ENCODE measurements at regions not wholly inside any gene's neighbourhood (a gene's known extent, or its start where the extent isn't known, plus 50 kb on each side); places are given as distances from the start of the nearest gene placed in this dataset.

DNA sequence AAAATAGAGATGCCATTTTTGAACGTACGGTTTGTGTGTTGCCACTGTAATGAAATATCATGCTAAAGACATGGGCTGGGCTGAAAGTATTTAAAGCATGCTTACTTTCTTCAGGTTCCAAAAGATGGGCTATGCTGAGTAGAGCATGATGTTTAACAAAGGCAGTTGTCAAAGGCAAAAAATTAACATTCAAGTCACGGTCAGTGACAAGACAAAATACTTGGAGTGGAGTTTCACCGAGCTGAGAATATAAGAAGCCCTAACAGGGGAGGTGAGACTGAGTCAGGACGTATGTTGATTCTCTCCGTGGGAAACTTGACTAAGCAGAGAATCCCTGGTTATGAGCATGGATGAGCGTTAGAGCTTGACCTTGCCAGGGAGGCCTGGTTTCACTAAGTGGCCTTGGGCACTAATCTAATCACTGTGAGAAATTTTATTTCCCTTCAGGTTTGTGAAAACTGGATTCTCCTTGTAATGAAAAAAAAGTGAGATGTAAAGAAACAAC is 218.2 kb upstream of the ADAMTS9 start:
- DNase-seq (ENCODE audit: low read depth in 1 of 2, low spot score in 1 of 2) = no peak
- H3K27ac ChIP-seq = peak overlapping the region; percentile 99
- no peaks in the 10 kb centered on the region for H3K9me3 ChIP-seq (ENCODE audit: low read depth)
- H3K4me3 ChIP-seq = no peak overlapping the region
- no peaks in the 10 kb centered on the region for H3K27me3 ChIP-seq
- TF ChIP-seq CTCF (IDR thresholded peaks at IDR 0.05; ENCODE audit: low read depth, low read length) = no peak
- H3K36me3 ChIP-seq = no peaks in the 10 kb centered on the region
- H3K4me1 ChIP-seq (ENCODE audit: low read depth) = peaks cover 62% of the 10 kb centered on the region

DNA sequence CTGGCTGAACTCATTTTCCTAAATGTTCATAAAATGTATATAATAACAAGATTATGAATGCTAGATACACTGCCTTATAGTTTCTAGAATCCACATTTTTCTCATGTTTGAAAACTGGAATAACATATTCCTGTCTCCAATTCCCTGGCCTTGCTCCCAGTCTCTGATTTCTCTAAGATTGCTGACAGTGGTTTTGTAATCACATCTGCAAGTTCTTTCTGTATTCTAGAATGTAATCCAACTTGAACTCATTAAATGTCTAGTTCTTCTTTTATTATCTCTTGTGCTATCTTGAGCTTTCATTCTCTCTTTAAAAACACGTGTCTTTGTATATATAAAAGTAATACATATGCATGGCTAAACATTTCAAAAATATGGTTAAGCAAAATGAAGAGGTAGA is 215.2 kb upstream of the ADAMTS9 start:
- TF ChIP-seq CTCF (IDR thresholded peaks at IDR 0.05; ENCODE audit: low read depth, low read length) = no peak
- Histone ChIP-seq H3K27me3 (no peaks in the 10 kb centered on the region), H3K4me3 (no peak overlapping the region), H3K27ac (peak overlapping the region; percentile 99), H3K4me1 (ENCODE audit: low read depth) (peaks cover 60% of the 10 kb centered on the region), H3K36me3 (no peaks in the 10 kb centered on the region), H3K9me3 (ENCODE audit: low read depth) (no peaks in the 10 kb centered on the region)
- DNase-seq (ENCODE audit: low read depth in 1 of 2, low spot score in 1 of 2) = peak in 1 of 2 donors; percentile 61

- Histone ChIP-seq H3K9me3 (ENCODE audit: low read depth) (no peaks in the 10 kb centered on the region), H3K27me3 (no peaks in the 10 kb centered on the region), H3K4me3 (no peak overlapping the region), H3K27ac (no peak overlapping the region), H3K4me1 (ENCODE audit: low read depth) (peaks cover 60% of the 10 kb centered on the region), H3K36me3 (no peaks in the 10 kb centered on the region)
- TF ChIP-seq CTCF (IDR thresholded peaks at IDR 0.05; ENCODE audit: low read depth, low read length) = no peak
- DNase-seq (ENCODE audit: low read depth in 1 of 2, low spot score in 1 of 2) = peak in 1 of 2 donors; percentile 44
Measured at GRCh38 chr3:64901986-64902516, 214.3 kb upstream of the ADAMTS9 start.

DNA sequence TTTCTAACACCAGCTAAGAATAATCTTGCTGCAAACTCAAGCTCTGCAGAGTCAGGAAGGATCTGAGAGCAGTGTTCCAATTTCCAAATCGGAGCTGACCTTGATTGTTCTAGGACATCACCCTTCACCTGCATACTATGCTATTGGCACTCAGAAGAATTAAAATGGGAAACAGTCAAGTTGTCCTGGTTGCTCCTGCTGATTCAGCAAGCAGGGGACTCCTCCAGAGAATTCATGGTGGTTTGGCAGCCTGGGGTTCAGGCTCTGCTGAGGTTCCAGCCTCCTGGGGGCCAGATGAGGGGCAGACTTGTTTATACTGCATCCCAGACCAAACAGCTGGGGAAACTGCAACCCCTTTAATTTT is 213.7 kb upstream of the ADAMTS9 start:
- H3K4me3 ChIP-seq = no peak overlapping the region
- H3K27ac ChIP-seq = peak overlapping the region; percentile 57
- no peak for TF ChIP-seq CTCF (IDR thresholded peaks at IDR 0.05; ENCODE audit: low read depth, low read length)
- peaks cover 60% of the 10 kb centered on the region for H3K4me1 ChIP-seq (ENCODE audit: low read depth)
- no peaks in the 10 kb centered on the region for H3K36me3 ChIP-seq
- DNase-seq (ENCODE audit: low read depth in 1 of 2, low spot score in 1 of 2) = peak in 1 of 2 donors; percentile 55
- no peaks in the 10 kb centered on the region for H3K27me3 ChIP-seq
- H3K9me3 ChIP-seq (ENCODE audit: low read depth) = no peaks in the 10 kb centered on the region

DNA sequence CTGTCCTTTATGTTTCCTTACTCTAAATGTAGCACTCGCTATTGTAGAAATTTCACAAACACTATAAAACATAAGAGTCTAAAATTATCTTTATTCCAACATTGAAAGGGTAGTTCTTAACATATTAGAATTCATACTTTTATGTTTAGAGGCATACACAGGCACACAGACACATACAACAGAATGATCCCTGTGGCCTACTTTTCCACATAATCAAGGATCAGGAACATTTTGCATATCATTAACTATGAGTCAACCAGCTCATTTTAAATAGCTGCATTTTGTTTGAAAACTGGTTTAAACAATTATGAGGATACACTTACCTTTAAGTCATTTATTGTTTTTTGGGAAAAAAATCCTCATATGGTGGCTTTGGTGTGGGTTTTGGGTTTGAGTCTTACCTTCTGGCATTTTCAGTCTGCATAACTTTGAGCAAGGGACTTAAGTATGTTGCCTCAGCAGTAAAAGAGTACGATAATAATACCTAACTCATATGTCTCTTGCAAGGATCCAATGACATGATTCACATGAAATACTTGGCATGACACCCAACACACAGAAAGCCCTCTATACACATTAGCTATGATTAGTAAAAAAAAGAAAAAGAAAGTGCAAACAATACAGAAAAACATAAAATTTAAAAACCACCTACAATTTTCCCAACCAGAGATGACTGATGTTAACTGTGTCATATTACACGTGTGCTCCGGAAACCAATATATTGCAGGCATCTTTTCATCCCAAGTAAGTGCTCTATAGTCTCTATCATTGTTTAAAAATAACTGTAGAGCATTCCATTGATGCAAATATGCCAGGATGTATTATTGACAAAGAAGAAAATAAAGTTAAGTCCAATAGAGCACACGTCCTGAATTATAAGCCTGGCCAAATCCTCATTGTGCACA is 213.1 kb upstream of the ADAMTS9 start:
- TF ChIP-seq CTCF (IDR thresholded peaks at IDR 0.05; ENCODE audit: low read depth, low read length) = no peak
- Histone ChIP-seq H3K27ac (peak overlapping the region; percentile 85), H3K36me3 (no peaks in the 10 kb centered on the region), H3K4me1 (ENCODE audit: low read depth) (peaks cover 53% of the 10 kb centered on the region), H3K27me3 (no peaks in the 10 kb centered on the region), H3K9me3 (ENCODE audit: low read depth) (no peaks in the 10 kb centered on the region), H3K4me3 (no peak overlapping the region)
- peak in 1 of 2 donors; percentile 57 for DNase-seq (ENCODE audit: low read depth in 1 of 2, low spot score in 1 of 2)
